Kidney (tissue), 13 donors: ENCODE measurements at regions not wholly inside any gene's neighbourhood (a gene's known extent, or its start where the extent isn't known, plus 50 kb on each side); places are given as distances from the start of the nearest gene placed in this dataset.

Experiments used
- DNase-seq, 5 donors: peaks; one replicate each; pipeline ENCODE4 v3.0.0-alpha.2; 2013 to 2020
- FAIRE-seq: peaks from 2 replicates; lab custom pipeline; 2012; peaks lifted over from hg19 to GRCh38; lab: Jason Lieb, UNC
- H3K27ac ChIP-seq, 2 donors: one replicate each; pipeline ENCODE4 v1.7.0; 2013; ENCODE audit warnings: low read depth in 2 of 2, low read length in 2 of 2, inconsistent platforms in 1 of 2
- H3K27me3 ChIP-seq: one replicate; pipeline ENCODE4 v1.7.1; 2013; ENCODE audit warnings: low read length, inconsistent platforms; ENCODE audit not compliant: control insufficient read depth, insufficient read depth
- H3K36me3 ChIP-seq, 3 donors: one replicate each; pipeline versions ENCODE4 v1.7.0 to v1.7.1; 2013; ENCODE audit warnings: low read length in 3 of 3, control low read depth in 1 of 3, inconsistent platforms in 1 of 3; ENCODE audit not compliant: insufficient read depth in 3 of 3, control insufficient read depth in 2 of 3
- H3K4me1 ChIP-seq, 3 donors: one replicate each; pipeline versions ENCODE4 v1.7.0 to v1.7.1; 2013; ENCODE audit warnings: low read length in 3 of 3, inconsistent platforms in 1 of 3, low read depth in 1 of 3; ENCODE audit not compliant: control insufficient read depth in 2 of 3, insufficient read depth in 2 of 3
- H3K4me3 ChIP-seq, 3 donors: one replicate each; pipeline versions ENCODE4 v1.7.0 to v1.8.1; 2013; ENCODE audit warnings: low read length in 3 of 3, control low read depth in 1 of 3, inconsistent platforms in 1 of 3
- H3K9ac ChIP-seq, 3 donors: one replicate each; pipeline versions ENCODE4 v1.7.0 to v1.7.1; 2013; ENCODE audit warnings: low read length in 3 of 3, control low read depth in 1 of 3, inconsistent platforms in 1 of 3
- H3K9me3 ChIP-seq, 3 donors: one replicate each; pipeline versions ENCODE4 v1.7.0 to v1.7.1; 2013; ENCODE audit warnings: low read length in 3 of 3, control low read depth in 1 of 3, inconsistent platforms in 1 of 3; ENCODE audit not compliant: control insufficient read depth in 2 of 3, insufficient read depth in 1 of 3
- CTCF ChIP-seq: IDR thresholded peaks from 3 replicates; pipeline ENCODE4 v1.5.1; 2012; ENCODE audit warnings: mild to moderate bottlenecking, moderate library complexity, borderline replicate concordance; ENCODE audit not compliant: insufficient read depth; ENCODE audit errors: extremely low read depth
- intact Hi-C: fragments of 100-400 bp; cut with DNase I; formaldehyde crosslinking; loops from one replicate; pipeline ENCODE4 v1.11.1; 2022
- donor health status: control.
- donor health status: control.
- donor health status: control.
- donor health status: control.
- donor health status: control.
- donor health status: DM: yes; HTN: yes; CAD: no.
- donor health status: Normal renal cell carcinoma (clear cell type).

- Histone ChIP-seq H3K4me3 (no peak overlapping the region), H3K9ac (no peak overlapping the region), H3K36me3 (no peaks in the 10 kb centered on the region), H3K27ac (no peak overlapping the region), H3K9me3 (no peaks in the 10 kb centered on the region), H3K4me1 (peaks cover 0 to 3% (median 0%) of the 10 kb centered on the region in 3 donors), H3K27me3 (no peaks in the 10 kb centered on the region)
- TF ChIP-seq CTCF, result no peak
- intact Hi-C loops, result no loop called here
- FAIRE-seq, result no peak
- no peak for DNase-seq
These were observed 199.6 kb downstream of the OGFRL1 start for GRCh38 chr6:71488186-71488585.

GRCh38 chr6:71489736-71490135 lies 201.1 kb downstream of the OGFRL1 start:
- Histone ChIP-seq H3K9ac (no peak overlapping the region), H3K27ac (no peak overlapping the region), H3K27me3 (no peaks in the 10 kb centered on the region), H3K36me3 (no peaks in the 10 kb centered on the region), H3K4me3 (no peak overlapping the region), H3K4me1 (peaks cover 0 to 3% (median 0%) of the 10 kb centered on the region in 3 donors), H3K9me3 (no peaks in the 10 kb centered on the region)
- TF ChIP-seq CTCF, result no peak
- intact Hi-C loops, result no loop called here
- FAIRE-seq (no peak), DNase-seq (no peak)

GRCh38 chr6:71490876-71491275 lies 202.3 kb downstream of the OGFRL1 start:
- no peak overlapping the region for H3K4me3 ChIP-seq
- DNase-seq (no peak), FAIRE-seq (no peak)
- TF ChIP-seq CTCF, result no peak
- intact Hi-C loops, result no loop called here
- no peak overlapping the region for H3K9ac ChIP-seq
- no peaks in the 10 kb centered on the region for H3K36me3 ChIP-seq
- peaks cover 0 to 3% (median 0%) of the 10 kb centered on the region in 3 donors for H3K4me1 ChIP-seq
- no peaks in the 10 kb centered on the region for H3K9me3 ChIP-seq
- H3K27ac ChIP-seq, result no peak overlapping the region
- no peaks in the 10 kb centered on the region for H3K27me3 ChIP-seq

- Histone ChIP-seq H3K27me3 (no peaks in the 10 kb centered on the region), H3K27ac (no peak overlapping the region), H3K36me3 (no peaks in the 10 kb centered on the region), H3K4me1 (peaks cover 0 to 3% (median 0%) of the 10 kb centered on the region in 3 donors), H3K4me3 (no peak overlapping the region), H3K9ac (no peak overlapping the region), H3K9me3 (no peaks in the 10 kb centered on the region)
- intact Hi-C loops, result no loop called here
- no peak for FAIRE-seq
- no peak for TF ChIP-seq CTCF
- DNase-seq, result no peak
These were observed 203.2 kb downstream of the OGFRL1 start for GRCh38 chr6:71491844-71492243.
